PFSK-1 (cell line): ENCODE measurements at regions not wholly inside any gene's neighbourhood (a gene's known extent, or its start where the extent isn't known, plus 50 kb on each side); places are given as distances from the start of the nearest gene placed in this dataset.

Experiments used
- REST ChIP-seq, 2 experiments: IDR thresholded peaks; 2 replicates each; pipeline versions ENCODE4 v1.6.1 to v1.8.0; 2011 to 2012; ENCODE audit warnings: low read depth in 2 of 2, low read length in 2 of 2, control low read depth in 1 of 2, inconsistent platforms in 1 of 2, mild to moderate bottlenecking in 1 of 2, moderate library complexity in 1 of 2; ENCODE audit not compliant: insufficient read depth in 1 of 2
- TAF1 ChIP-seq: IDR thresholded peaks from 2 replicates; pipeline ENCODE4 v1.6.1; 2012; ENCODE audit warnings: low read length, control low read depth, borderline replicate concordance; ENCODE audit not compliant: insufficient read depth

- no peak for TF ChIP-seq TAF1
- TF ChIP-seq REST (IDR thresholded peaks at IDR 0.05; ENCODE audit: insufficient read depth in 1 of 2, low read depth in 2 of 2, low read length in 2 of 2) = no peak
These were observed 1090.4 kb upstream of the RAG2 start for GRCh38 chr11:37688456-37688855.
